ENCODE measurements at regions not wholly inside any gene's neighbourhood (a gene's known extent, or its start where the extent isn't known, plus 50 kb on each side); places are given as distances from the start of the nearest gene placed in this dataset.

DNA sequence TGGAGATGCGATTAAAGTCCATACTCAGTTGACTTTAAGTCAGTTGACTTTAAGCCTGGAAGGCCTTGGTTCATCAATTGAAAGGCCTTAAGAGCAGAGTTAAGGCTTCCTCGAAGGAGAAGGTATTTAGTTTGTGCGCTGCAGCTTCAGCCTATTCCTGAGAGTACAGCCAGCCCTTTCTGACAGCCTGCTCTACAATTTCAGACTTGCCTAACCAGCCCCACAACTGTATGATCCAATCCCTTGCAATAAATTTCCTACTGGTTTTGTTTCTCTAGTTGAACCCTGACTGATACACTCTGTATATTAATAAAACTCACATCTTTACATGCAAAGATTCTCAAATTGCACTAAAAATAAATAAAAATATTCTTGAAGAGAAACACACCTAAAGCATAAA, 66.1 kb upstream of the RORA start:
- TF ChIP-seq CTCF (conservative IDR thresholded peaks at IDR 0.05; ENCODE audit: low read depth, low read length) (no peak), RCOR1 (IDR thresholded peaks at IDR 0.05; ENCODE audit: insufficient replicate concordance, low read length) (no peak), POLR2A (IDR thresholded peaks at IDR 0.05; ENCODE audit: low read depth, low read length) (no peak), USF2 (IDR thresholded peaks at IDR 0.05; ENCODE audit: low read depth, low read length) (no peak)
